Thyroid gland (tissue), 4 donors: ENCODE measurements at regions not wholly inside any gene's neighbourhood (a gene's known extent, or its start where the extent isn't known, plus 50 kb on each side); places are given as distances from the start of the nearest gene placed in this dataset.

Experiments used
- CTCF ChIP-seq, 6 experiments: fragments of 200-600 bp in 3 of 6; fragments of 450-650 bp in 3 of 6; sonication (generic) in 3 of 6; IDR thresholded peaks; one replicate each; pipeline ENCODE4 v1.5.1; 2016 to 2019; ENCODE audit warnings: antibody characterized with exemption in 6 of 6, mild to moderate bottlenecking in 2 of 6, inconsistent platforms in 1 of 6, moderate library complexity in 1 of 6
- POLR2A ChIP-seq, 2 donors: fragments of 450-650 bp; IDR thresholded peaks; one replicate each; pipeline ENCODE4 v1.6.1; 2017; ENCODE audit warnings: antibody characterized with exemption in 2 of 2, mild to moderate bottlenecking in 2 of 2, moderate library complexity in 1 of 2

DNA sequence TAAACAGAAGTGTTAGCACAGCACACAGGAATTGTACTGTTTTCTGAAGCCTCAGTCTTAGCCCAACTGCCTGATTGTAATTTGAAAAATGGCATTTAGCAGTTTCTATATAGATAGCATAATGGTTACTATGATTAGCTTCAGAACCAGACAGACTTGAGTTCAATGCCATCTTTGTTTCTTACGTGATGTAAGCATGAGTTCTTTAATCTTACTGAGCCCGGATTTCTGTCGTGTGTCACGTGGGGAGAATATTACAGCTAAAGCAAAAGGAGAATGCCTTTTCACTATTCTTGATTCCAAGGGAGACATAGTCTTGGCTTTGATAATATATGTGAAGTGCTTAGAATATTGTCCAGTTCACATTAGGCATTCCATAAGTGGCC is 407.3 kb downstream of the STIM2 start:
- TF ChIP-seq POLR2A (IDR thresholded peaks at IDR 0.05) (no peak), CTCF (IDR thresholded peaks at IDR 0.05) (no peak)
